ENCODE measurements at regions not wholly inside any gene's neighbourhood (a gene's known extent, or its start where the extent isn't known, plus 50 kb on each side); places are given as distances from the start of the nearest gene placed in this dataset.

- FAIRE-seq (no peak), DNase-seq (ENCODE audit: low read depth) (peak; percentile 78)
- Mint-ChIP-seq H3K27me3 (ENCODE audit: low read depth, unreplicated experiment) (peaks cover 5% of the 10 kb centered on the region), H3K9me3 (ENCODE audit: unreplicated experiment) (peaks cover 12% of the 10 kb centered on the region), H3K4me3 (ENCODE audit: unreplicated experiment) (peak overlapping the region; percentile 54), H3K36me3 (ENCODE audit: low read depth, unreplicated experiment) (no peaks in the 10 kb centered on the region), H3K27ac (ENCODE audit: unreplicated experiment) (no peak overlapping the region), H3K4me1 (ENCODE audit: low read depth, unreplicated experiment) (peaks cover 1% of the 10 kb centered on the region)
- Histone ChIP-seq H3K79me2 (ENCODE audit: insufficient read depth, low read length) (no peaks in the 10 kb centered on the region), H3K36me3 (ENCODE audit: insufficient read depth, low read length) (no peaks in the 10 kb centered on the region), H3K4me3 (ENCODE audit: insufficient read depth, low read depth, low read length) (no peak overlapping the region), H3K9ac (ENCODE audit: low read length) (no peak overlapping the region), H3K4me2 (ENCODE audit: low read length) (peak overlapping the region; percentile 14), H2AFZ (ENCODE audit: low read depth, low read length) (no peak overlapping the region), H4K20me1 (ENCODE audit: insufficient read depth, low read length) (no peaks in the 10 kb centered on the region), H3K9me3 (ENCODE audit: insufficient read depth, low read depth, low read length) (no peaks in the 10 kb centered on the region), H3K27ac (ENCODE audit: low read depth, low read length) (no peak overlapping the region), H3K4me1 (ENCODE audit: insufficient read depth, low read length) (peaks cover 9% of the 10 kb centered on the region), H3K27me3 (ENCODE audit: insufficient read depth, low read length) (no peaks in the 10 kb centered on the region)
- no peak for TF ChIP-seq EZH2 (IDR thresholded peaks at IDR 0.05; ENCODE audit: insufficient read depth, low read length)
- TF ChIP-seq CTCF (IDR thresholded peaks at IDR 0.05; ENCODE audit: insufficient read depth, low read depth, low read length) = no peak
These were observed 62.7 kb upstream of the TFRC start for GRCh38 chr3:196144383-196145105.

GRCh38 chr3:196143708-196144382, 62.0 kb upstream of the TFRC start:
- no peak for FAIRE-seq
- peaks cover 10% of the 10 kb centered on the region for H3K9me3 Mint-ChIP-seq (ENCODE audit: unreplicated experiment)
- Histone ChIP-seq H3K4me3 (ENCODE audit: insufficient read depth, low read depth, low read length) (no peak overlapping the region), H4K20me1 (ENCODE audit: insufficient read depth, low read length) (no peaks in the 10 kb centered on the region), H3K9ac (ENCODE audit: low read length) (no peak overlapping the region), H3K9me3 (ENCODE audit: insufficient read depth, low read depth, low read length) (no peaks in the 10 kb centered on the region), H2AFZ (ENCODE audit: low read depth, low read length) (no peak overlapping the region), H3K4me1 (ENCODE audit: insufficient read depth, low read length) (peaks cover 9% of the 10 kb centered on the region), H3K4me2 (ENCODE audit: low read length) (peak overlapping the region; percentile 14), H3K27ac (ENCODE audit: low read depth, low read length) (no peak overlapping the region), H3K36me3 (ENCODE audit: insufficient read depth, low read length) (no peaks in the 10 kb centered on the region), H3K79me2 (ENCODE audit: insufficient read depth, low read length) (no peaks in the 10 kb centered on the region), H3K27me3 (ENCODE audit: insufficient read depth, low read length) (no peaks in the 10 kb centered on the region)
- H3K36me3 Mint-ChIP-seq (ENCODE audit: low read depth, unreplicated experiment) = no peaks in the 10 kb centered on the region
- peaks cover 5% of the 10 kb centered on the region for H3K27me3 Mint-ChIP-seq (ENCODE audit: low read depth, unreplicated experiment)
- no peak overlapping the region for H3K4me3 Mint-ChIP-seq (ENCODE audit: unreplicated experiment)
- no peak for DNase-seq (ENCODE audit: low read depth)
- H3K27ac Mint-ChIP-seq (ENCODE audit: unreplicated experiment) = no peak overlapping the region
- no peak for TF ChIP-seq CTCF (IDR thresholded peaks at IDR 0.05; ENCODE audit: insufficient read depth, low read depth, low read length)
- no peak for TF ChIP-seq EZH2 (IDR thresholded peaks at IDR 0.05; ENCODE audit: insufficient read depth, low read length)
- peaks cover 1% of the 10 kb centered on the region for H3K4me1 Mint-ChIP-seq (ENCODE audit: low read depth, unreplicated experiment)
